Esophagus mucosa (tissue), 1 donor: ENCODE measurements at regions not wholly inside any gene's neighbourhood (a gene's known extent, or its start where the extent isn't known, plus 50 kb on each side); places are given as distances from the start of the nearest gene placed in this dataset.
"Not testable (repeated sequence)": the region's sequence is repeated elsewhere in the genome, so short reads cannot be mapped to it uniquely, and the experiment has no call there.

Experiments
- ATAC-seq: fragments of 200-7000 bp; cut with Tn5 transposase; one replicate; pipeline ENCODE4 v1.9.1; 2020
- donor health status: DM: yes; HTN: yes; CAD: no.

DNA sequence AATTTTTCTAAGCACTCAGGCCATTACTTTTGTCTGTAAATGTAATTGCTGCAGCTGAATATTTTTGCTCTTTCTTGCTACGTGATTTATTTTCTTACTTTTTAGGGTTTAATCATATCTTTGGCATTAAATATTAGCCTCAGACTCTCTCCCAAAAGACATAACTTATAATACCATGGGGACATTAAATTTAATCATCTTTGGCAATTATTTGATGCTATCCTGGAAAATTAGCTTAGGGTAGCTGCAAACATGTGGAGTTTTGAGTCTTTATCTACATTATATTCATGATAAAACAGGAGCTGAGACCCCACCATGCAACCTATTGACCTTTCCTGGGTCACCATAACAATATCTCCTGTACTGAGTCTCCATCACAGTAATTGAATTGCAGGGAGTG, 59.1 kb upstream of the EDAR start:
- no peak for ATAC-seq

DNA sequence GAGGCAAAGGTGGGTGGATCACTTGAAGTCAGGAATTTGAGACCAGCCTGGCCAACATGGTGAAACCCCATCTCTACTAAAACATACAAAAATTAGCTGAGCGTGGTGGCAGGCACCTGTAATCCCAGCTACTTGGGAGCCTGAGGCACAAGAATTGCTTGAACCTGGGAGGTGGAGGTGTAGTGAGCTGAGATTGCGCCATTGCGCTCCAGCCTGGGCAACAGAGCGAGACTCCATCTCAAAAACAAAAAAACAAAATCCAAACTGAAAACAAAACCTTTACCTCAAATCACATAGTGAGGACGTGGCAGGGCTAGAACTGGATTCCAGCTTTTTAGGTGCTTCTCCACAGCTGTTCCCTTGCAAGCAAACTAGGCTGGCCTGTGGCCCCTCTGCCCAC, 58.5 kb upstream of the EDAR start:
- ATAC-seq, result not testable (repeated sequence)

DNA sequence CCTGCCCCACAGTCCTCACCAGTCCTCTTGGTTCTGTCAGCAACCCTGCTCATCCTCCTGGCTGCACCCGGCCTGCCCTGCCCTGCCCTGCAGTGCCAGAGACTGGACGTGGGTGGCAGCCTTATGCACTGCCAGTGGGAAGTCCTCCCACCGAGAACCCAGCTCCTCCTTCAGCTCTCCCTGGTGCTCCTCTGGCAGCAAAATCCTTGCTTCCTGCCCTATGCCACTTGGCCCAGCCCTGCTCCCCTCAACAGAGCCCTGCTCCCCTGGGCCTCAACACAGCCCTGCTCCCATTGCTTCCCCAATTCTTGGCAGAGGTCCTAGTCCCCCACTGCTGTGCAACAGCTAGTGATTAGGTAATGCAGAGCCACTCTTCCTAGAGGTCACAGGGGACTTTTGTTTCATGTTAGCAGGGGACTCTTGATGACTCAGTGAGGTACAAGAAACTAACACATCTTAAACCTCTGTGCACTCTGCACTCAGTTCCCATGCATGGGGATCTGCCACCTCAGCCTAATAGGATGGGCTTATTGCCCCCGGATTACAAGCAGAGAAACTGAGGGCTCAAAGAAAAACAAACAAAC, 58.0 kb upstream of the EDAR start:
- peak; percentile 62 for ATAC-seq

DNA sequence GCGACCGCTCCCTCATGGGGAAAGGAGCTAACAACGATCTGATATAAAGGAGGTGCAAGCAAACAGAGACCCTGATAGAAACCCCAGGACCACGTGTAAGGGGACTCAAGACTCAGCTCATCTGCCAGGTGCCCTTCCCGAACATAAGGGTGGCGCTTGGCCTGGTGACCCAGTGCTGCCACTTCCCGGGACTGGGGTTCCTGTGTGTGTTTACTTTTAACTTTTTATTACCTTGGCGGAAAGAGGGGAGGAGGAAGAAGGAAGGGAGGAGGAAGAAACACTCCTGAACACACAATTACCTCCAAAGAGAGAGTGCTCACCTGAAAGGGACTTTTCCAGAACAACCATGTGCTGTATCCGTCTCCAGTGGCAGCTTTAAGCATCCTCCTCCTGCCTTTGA, 56.5 kb upstream of the EDAR start:
- ATAC-seq, result no peak

DNA sequence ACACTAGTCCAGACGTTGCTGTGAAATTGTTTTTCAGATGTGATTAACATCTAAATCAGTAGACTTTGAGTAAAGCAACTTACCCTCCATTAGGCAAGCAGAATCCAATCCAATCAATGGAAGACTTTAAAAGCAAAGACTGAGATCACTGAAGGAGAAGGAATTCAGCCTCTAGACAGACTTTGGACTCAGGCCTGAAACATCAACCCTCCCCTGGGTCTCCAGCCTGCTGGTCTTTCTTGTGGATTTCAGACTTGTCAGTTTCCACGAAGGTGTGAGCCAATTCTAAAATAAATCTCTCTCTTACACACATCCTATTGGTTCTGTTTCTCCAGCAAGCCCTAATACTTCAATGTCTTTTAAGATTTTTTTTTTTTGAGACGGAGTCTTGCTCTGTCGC, 50.0 kb upstream of the EDAR start:
- ATAC-seq, result no peak
